GM19455 (cell line): ENCODE measurements at regions not wholly inside any gene's neighbourhood (a gene's known extent, or its start where the extent isn't known, plus 50 kb on each side); places are given as distances from the start of the nearest gene placed in this dataset.

Experiments used
- ATAC-seq: cut with Tn5 transposase; IDR thresholded peaks from one replicate; pipeline ENCODE4 v1.9.1; 2021; ENCODE audit not compliant: unreplicated experiment

- ATAC-seq: no peak
Observed at GRCh38 chr6:150651808-150652470, 52.3 kb downstream of the PLEKHG1 start.

- ATAC-seq: no peak
Observed at GRCh38 chr6:150652848-150653613, 53.3 kb downstream of the PLEKHG1 start.

- ATAC-seq: no peak
Observed at GRCh38 chr6:150654608-150655007, 54.9 kb downstream of the PLEKHG1 start.

GRCh38 chr6:150656156-150656555 lies 56.5 kb downstream of the PLEKHG1 start:
- ATAC-seq: no peak

- ATAC-seq: no peak
Observed at GRCh38 chr6:150658421-150658820, 58.7 kb downstream of the PLEKHG1 start.

- no peak for ATAC-seq
Observed at GRCh38 chr6:150659046-150659763, 59.5 kb downstream of the PLEKHG1 start.

- ATAC-seq: no peak
Observed at GRCh38 chr6:150661216-150662007, 61.7 kb downstream of the PLEKHG1 start.

GRCh38 chr6:150662814-150663213 lies 63.1 kb downstream of the PLEKHG1 start:
- no peak for ATAC-seq

GRCh38 chr6:150664091-150664490 lies 64.4 kb downstream of the PLEKHG1 start:
- ATAC-seq: no peak

GRCh38 chr6:150666071-150666470 lies 66.4 kb downstream of the PLEKHG1 start:
- no peak for ATAC-seq

GRCh38 chr6:150667359-150667758 lies 67.7 kb downstream of the PLEKHG1 start:
- no peak for ATAC-seq

GRCh38 chr6:150667977-150668716 lies 68.5 kb downstream of the PLEKHG1 start:
- ATAC-seq: no peak

GRCh38 chr6:150668900-150669302 lies 69.2 kb downstream of the PLEKHG1 start:
- ATAC-seq: no peak

- no peak for ATAC-seq
Observed at GRCh38 chr6:150670311-150670710, 70.6 kb downstream of the PLEKHG1 start.

- no peak for ATAC-seq
Observed at GRCh38 chr6:150672800-150673199, 73.1 kb downstream of the PLEKHG1 start.

GRCh38 chr6:150673720-150674346 lies 74.1 kb downstream of the PLEKHG1 start:
- ATAC-seq: no peak

GRCh38 chr6:150676344-150676743 lies 76.7 kb downstream of the PLEKHG1 start:
- no peak for ATAC-seq

- no peak for ATAC-seq
Observed at GRCh38 chr6:150676772-150677171, 77.1 kb downstream of the PLEKHG1 start.

- ATAC-seq: no peak
Observed at GRCh38 chr6:150680510-150680909, 80.8 kb downstream of the PLEKHG1 start.
